Brain microvascular endothelial cell (primary cell): ENCODE measurements at regions not wholly inside any gene's neighbourhood (a gene's known extent, or its start where the extent isn't known, plus 50 kb on each side); places are given as distances from the start of the nearest gene placed in this dataset.
"Not testable (repeated sequence)": the region's sequence is repeated elsewhere in the genome, so short reads cannot be mapped to it uniquely, and the experiment has no call there.

Experiments used
- DNase-seq: peaks from one replicate; pipeline ENCODE4 v3.0.0-alpha.2; 2020
- H3K27ac ChIP-seq: fragments of 250-450 bp; sonication (Bioruptor Pico); 2 replicates; pipeline ENCODE4 v1.5.1; 2020; ENCODE audit warnings: mild to moderate bottlenecking, moderate library complexity
- H3K27me3 ChIP-seq: fragments of 250-450 bp; sonication (Bioruptor Pico); replicated peaks from 2 replicates; pipeline ENCODE4 v1.5.1; 2020; ENCODE audit warnings: mild to moderate bottlenecking
- H3K36me3 ChIP-seq: fragments of 250-450 bp; sonication (Bioruptor Pico); replicated peaks from 2 replicates; pipeline ENCODE4 v1.5.1; 2020; ENCODE audit warnings: mild to moderate bottlenecking
- H3K4me3 ChIP-seq: 2 replicates; pipeline ENCODE4 v1.5.1; 2011; ENCODE audit warnings: low read depth, mild to moderate bottlenecking, control low read depth, low read length, moderate library complexity
- CTCF ChIP-seq: IDR thresholded peaks from 2 replicates; pipeline ENCODE4 v1.5.1; 2011; ENCODE audit warnings: low read depth, mild to moderate bottlenecking, moderate library complexity, low read length, control low read depth, inconsistent platforms; ENCODE audit errors: missing control alignments
- in situ Hi-C: cut with HindIII; loops from 2 replicates; pipeline ENCODE4 v1.10.0; 2017; ENCODE audit warnings: low sequenced_read_pairs, low pct_ligation_motif_present

GRCh38 chr4:1544861-1545281 lies 138.6 kb upstream of the NKX1-1 start:
- no peak overlapping the region for H3K4me3 ChIP-seq
- no peak for DNase-seq
- TF ChIP-seq CTCF, result no peak
- H3K27me3 ChIP-seq, result no peaks in the 10 kb centered on the region
- H3K36me3 ChIP-seq, result no peaks in the 10 kb centered on the region
- no peak overlapping the region for H3K27ac ChIP-seq
- in situ Hi-C loops, result no loop called here

GRCh38 chr4:1544435-1544834 lies 138.2 kb upstream of the NKX1-1 start:
- H3K36me3 ChIP-seq, in situ Hi-C loops, H3K27ac ChIP-seq, H3K27me3 ChIP-seq, H3K4me3 ChIP-seq, DNase-seq: not testable (repeated sequence)

- DNase-seq, result no peak
- Histone ChIP-seq H3K4me3 (no peak overlapping the region), H3K27ac (no peak overlapping the region), H3K27me3 (no peaks in the 10 kb centered on the region), H3K36me3 (no peaks in the 10 kb centered on the region)
- TF ChIP-seq CTCF, result no peak
- in situ Hi-C loops, result no loop called here
Measured at GRCh38 chr4:1543976-1544375, 137.7 kb upstream of the NKX1-1 start.

- in situ Hi-C loops, result no loop called here
- no peak overlapping the region for H3K4me3 ChIP-seq
- TF ChIP-seq CTCF, result no peak
- no peaks in the 10 kb centered on the region for H3K27me3 ChIP-seq
- no peaks in the 10 kb centered on the region for H3K36me3 ChIP-seq
- DNase-seq, result no peak
- no peak overlapping the region for H3K27ac ChIP-seq
Measured at GRCh38 chr4:1543561-1543960, 137.3 kb upstream of the NKX1-1 start.

GRCh38 chr4:1542516-1543320 lies 136.5 kb upstream of the NKX1-1 start:
- H3K4me3 ChIP-seq, result no peak overlapping the region
- H3K27ac ChIP-seq, result no peak overlapping the region
- no peaks in the 10 kb centered on the region for H3K36me3 ChIP-seq
- no peak for TF ChIP-seq CTCF
- DNase-seq, result no peak
- in situ Hi-C loops, result no loop called here
- H3K27me3 ChIP-seq, result no peaks in the 10 kb centered on the region

- H3K4me3 ChIP-seq, result no peak overlapping the region
- no peak for DNase-seq
- H3K36me3 ChIP-seq, result no peaks in the 10 kb centered on the region
- no peaks in the 10 kb centered on the region for H3K27me3 ChIP-seq
- no peak for TF ChIP-seq CTCF
- H3K27ac ChIP-seq, result no peak overlapping the region
- in situ Hi-C loops, result no loop called here
Measured at GRCh38 chr4:1542226-1542490, 135.9 kb upstream of the NKX1-1 start.
